RWPE2 (cell line): ENCODE measurements at regions not wholly inside any gene's neighbourhood (a gene's known extent, or its start where the extent isn't known, plus 50 kb on each side); places are given as distances from the start of the nearest gene placed in this dataset.

Experiments used
- ATAC-seq: fragments of 200-7000 bp; cut with Tn5 transposase; 3 replicates; pipeline ENCODE4 v1.9.1; 2021; ENCODE audit warnings: low read depth
- DNase-seq: peaks from one replicate; pipeline ENCODE4 v3.0.0-alpha.2; 2020; ENCODE audit warnings: low spot score
- H3K27ac ChIP-seq: fragments of 450-650 bp; 2 replicates; pipeline ENCODE4 v1.5.1; 2017; ENCODE audit warnings: mild to moderate bottlenecking; ENCODE audit not compliant: poor library complexity, severe bottlenecking
- H3K27me3 ChIP-seq: fragments of 250-450 bp; sonication (Bioruptor Pico); 2 replicates; pipeline ENCODE4 v1.5.1; 2021; ENCODE audit warnings: mild to moderate bottlenecking, moderate library complexity; ENCODE audit not compliant: insufficient read depth, poor library complexity, severe bottlenecking
- H3K36me3 ChIP-seq: fragments of 250-450 bp; sonication (Bioruptor Pico); 2 replicates; pipeline ENCODE4 v1.5.1; 2020; ENCODE audit warnings: low read depth, mild to moderate bottlenecking, moderate library complexity
- H3K4me1 ChIP-seq: fragments of 250-450 bp; sonication (Bioruptor Pico); 2 replicates; pipeline ENCODE4 v1.5.1; 2021; ENCODE audit warnings: mild to moderate bottlenecking, moderate library complexity; ENCODE audit not compliant: insufficient read depth, poor library complexity, severe bottlenecking
- H3K4me3 ChIP-seq: fragments of 250-450 bp; sonication (Bioruptor Pico); 2 replicates; pipeline ENCODE4 v1.5.1; 2021; ENCODE audit warnings: mild to moderate bottlenecking, moderate library complexity; ENCODE audit not compliant: severe bottlenecking
- H3K9me3 ChIP-seq: fragments of 250-450 bp; sonication (Bioruptor Pico); 2 replicates; pipeline ENCODE4 v1.5.1; 2021; ENCODE audit warnings: mild to moderate bottlenecking, moderate library complexity; ENCODE audit not compliant: severe bottlenecking
- CTCF ChIP-seq: fragments of 450-650 bp; IDR thresholded peaks from one replicate; pipeline ENCODE4 v1.5.1; 2017; ENCODE audit warnings: mild to moderate bottlenecking, moderate library complexity; ENCODE audit not compliant: poor library complexity, severe bottlenecking

- H3K4me3 ChIP-seq: no peak overlapping the region
- TF ChIP-seq CTCF: no peak
- H3K27ac ChIP-seq: no peak overlapping the region
- no peaks in the 10 kb centered on the region for H3K27me3 ChIP-seq
- H3K36me3 ChIP-seq: no peaks in the 10 kb centered on the region
- no peaks in the 10 kb centered on the region for H3K4me1 ChIP-seq
- DNase-seq (no peak), ATAC-seq (no peak)
- no peaks in the 10 kb centered on the region for H3K9me3 ChIP-seq
Measured at GRCh38 chr7:131616487-131617200, 60.2 kb upstream of the PODXL start.

DNA sequence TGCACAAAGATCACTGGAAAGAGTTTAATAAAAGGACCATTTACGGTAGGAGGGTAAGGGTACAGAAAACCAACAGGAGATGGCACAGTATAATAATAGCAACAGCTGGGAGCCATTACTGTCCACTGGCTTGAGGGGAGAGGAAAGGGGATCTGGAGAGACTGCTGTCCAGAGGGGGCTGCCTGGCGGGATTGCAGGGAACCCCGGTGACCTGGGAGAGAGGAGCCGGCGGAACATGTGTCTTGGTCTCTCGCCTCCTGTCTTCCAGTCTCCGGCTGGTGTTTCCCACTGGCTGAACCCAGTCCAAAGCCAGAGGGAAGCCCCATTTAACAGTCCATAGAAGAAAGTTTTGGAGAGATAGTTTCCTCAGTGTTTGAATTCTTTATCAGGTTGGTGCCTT lies 57.5 kb upstream of the PODXL start:
- no peaks in the 10 kb centered on the region for H3K27me3 ChIP-seq
- TF ChIP-seq CTCF: no peak
- DNase-seq: no peak
- no peak for ATAC-seq
- no peak overlapping the region for H3K27ac ChIP-seq
- H3K4me1 ChIP-seq: no peaks in the 10 kb centered on the region
- H3K4me3 ChIP-seq: no peak overlapping the region
- no peaks in the 10 kb centered on the region for H3K36me3 ChIP-seq
- H3K9me3 ChIP-seq: no peaks in the 10 kb centered on the region

GRCh38 chr7:131610007-131610406 lies 53.6 kb upstream of the PODXL start:
- ATAC-seq: no peak
- no peaks in the 10 kb centered on the region for H3K9me3 ChIP-seq
- no peak for TF ChIP-seq CTCF
- no peak overlapping the region for H3K4me3 ChIP-seq
- peaks cover 4% of the 10 kb centered on the region for H3K4me1 ChIP-seq
- H3K27ac ChIP-seq: no peak overlapping the region
- DNase-seq: no peak
- H3K27me3 ChIP-seq: no peaks in the 10 kb centered on the region
- no peaks in the 10 kb centered on the region for H3K36me3 ChIP-seq

- TF ChIP-seq CTCF: no peak
- Histone ChIP-seq H3K36me3 (no peaks in the 10 kb centered on the region), H3K27me3 (no peaks in the 10 kb centered on the region), H3K4me1 (peaks cover 8% of the 10 kb centered on the region), H3K4me3 (no peak overlapping the region), H3K27ac (no peak overlapping the region), H3K9me3 (no peaks in the 10 kb centered on the region)
- ATAC-seq (no peak), DNase-seq (no peak)
Measured at GRCh38 chr7:131608116-131608500, 51.7 kb upstream of the PODXL start.

GRCh38 chr7:131607291-131608115 lies 51.1 kb upstream of the PODXL start:
- no peak for TF ChIP-seq CTCF
- Histone ChIP-seq H3K4me3 (no peak overlapping the region), H3K9me3 (no peaks in the 10 kb centered on the region), H3K27me3 (no peaks in the 10 kb centered on the region), H3K36me3 (no peaks in the 10 kb centered on the region), H3K4me1 (peaks cover 8% of the 10 kb centered on the region), H3K27ac (no peak overlapping the region)
- ATAC-seq: no peak
- DNase-seq: no peak
